ENCODE measurements at regions not wholly inside any gene's neighbourhood (a gene's known extent, or its start where the extent isn't known, plus 50 kb on each side); places are given as distances from the start of the nearest gene placed in this dataset.

DNA sequence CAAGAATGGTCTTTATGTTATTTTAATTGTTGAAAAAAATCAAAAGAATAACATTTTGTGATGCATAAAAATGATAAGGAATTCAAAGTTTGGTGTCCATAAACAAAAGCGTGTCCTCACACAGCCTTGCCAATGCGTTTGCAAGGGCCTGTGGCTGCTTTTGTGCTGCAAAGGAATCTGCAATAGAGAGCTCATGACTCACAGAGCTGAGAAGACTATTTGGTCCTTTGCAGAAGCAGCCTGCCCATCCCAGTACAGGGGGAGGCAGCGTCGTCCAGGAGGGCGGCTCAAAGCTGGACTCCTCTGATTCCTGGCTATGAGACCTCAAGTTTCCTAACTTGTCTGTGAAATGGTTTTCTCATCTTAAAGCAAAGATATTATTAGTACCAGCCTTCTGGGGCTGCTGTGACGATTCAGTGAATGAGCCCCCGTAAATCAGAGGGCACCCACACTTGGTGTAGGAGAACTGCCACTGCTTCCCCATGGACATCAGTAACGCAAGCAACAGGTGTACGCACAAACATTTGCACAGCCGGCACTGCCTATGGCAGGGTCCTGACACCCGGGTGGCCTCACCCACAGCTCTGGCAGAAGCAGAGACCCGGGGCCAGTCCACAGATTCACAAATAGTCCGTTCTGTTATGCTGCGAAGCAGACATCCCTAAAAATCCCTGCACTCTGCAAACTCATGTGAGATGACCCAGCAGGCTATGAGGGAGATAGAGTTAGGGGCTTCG, 70.6 kb upstream of the ASAP2 start:
- DNase-seq = no peak

GRCh38 chr2:9127316-9127715, 79.3 kb upstream of the ASAP2 start:
- DNase-seq = no peak

- DNase-seq = no peak
Observed at GRCh38 chr2:9126540-9126939, 80.1 kb upstream of the ASAP2 start.

DNA sequence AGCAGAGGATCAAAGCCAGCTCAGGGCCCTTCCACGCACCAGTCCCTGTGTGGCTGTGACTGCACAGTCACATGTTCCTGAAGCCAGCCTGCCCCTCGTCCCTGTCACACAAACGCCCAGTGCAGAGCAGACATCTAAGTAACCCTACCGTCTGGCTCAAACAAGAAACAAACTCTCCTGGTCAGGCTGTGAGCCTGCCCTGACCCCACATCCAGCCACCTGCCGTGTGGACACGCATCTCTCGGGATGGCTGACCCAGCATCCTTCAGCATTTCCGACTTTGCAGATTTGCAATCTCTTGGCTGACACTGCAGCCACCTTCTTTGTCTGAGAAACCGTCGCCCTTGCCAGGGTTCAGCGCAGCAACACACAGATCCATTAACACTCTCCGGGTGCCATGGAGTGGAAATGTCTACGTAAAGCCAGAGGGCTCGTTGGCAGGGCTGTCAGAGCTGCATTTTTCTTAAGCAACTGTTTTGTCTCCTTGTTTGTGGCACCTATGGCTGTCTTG, 82.3 kb upstream of the ASAP2 start:
- no peak for DNase-seq

GRCh38 chr2:9123069-9123468, 83.5 kb upstream of the ASAP2 start:
- DNase-seq = no peak

DNA sequence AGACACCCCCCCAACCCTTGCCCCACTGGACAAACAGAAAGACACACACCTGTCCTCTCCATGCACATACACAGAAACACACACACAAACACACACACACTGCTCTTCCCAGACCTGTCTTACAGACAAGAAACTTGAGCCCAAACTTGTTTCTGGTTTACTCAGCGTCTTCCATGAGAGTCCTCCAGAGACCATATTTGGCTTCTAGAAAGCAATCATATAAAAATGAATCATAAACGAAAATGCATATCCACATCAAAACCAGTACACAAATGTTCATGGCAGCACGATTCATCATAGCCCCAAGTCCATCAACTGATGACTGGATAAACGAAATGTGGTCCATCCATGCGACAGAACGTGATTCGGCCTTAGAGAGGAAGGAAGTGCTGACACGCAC, 84.2 kb upstream of the ASAP2 start:
- DNase-seq = no peak

GRCh38 chr2:9118383-9118960, 88.1 kb upstream of the ASAP2 start:
- DNase-seq = no peak

- no peak for DNase-seq
Observed at GRCh38 chr2:9115229-9115628, 91.4 kb upstream of the ASAP2 start.

- no peak for DNase-seq
Observed at GRCh38 chr2:9114458-9114857, 92.2 kb upstream of the ASAP2 start.

- no peak for DNase-seq
Observed at GRCh38 chr2:9113916-9114315, 92.7 kb upstream of the ASAP2 start.

DNA sequence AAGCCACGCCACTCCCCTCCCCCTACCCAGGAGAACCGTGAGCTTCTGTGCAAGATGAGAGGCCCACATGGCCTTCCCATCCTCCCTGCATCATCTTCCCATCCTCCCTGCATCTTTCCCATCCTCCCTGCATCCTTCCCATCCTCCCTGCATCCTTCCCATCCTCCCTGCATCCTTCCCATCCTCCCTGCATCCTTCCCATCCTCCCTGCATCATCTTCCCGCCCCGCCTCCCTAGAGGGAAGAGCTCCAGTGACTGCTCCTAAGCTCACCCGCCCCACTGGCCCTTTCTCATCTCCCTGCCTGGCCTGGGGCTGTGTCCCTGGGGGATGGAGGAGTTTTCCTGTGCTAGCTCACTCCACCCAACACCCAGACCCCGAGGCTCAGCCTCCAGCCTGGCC, 93.3 kb upstream of the ASAP2 start:
- DNase-seq = no peak

- no peak for DNase-seq
Observed at GRCh38 chr2:9112079-9112721, 94.4 kb upstream of the ASAP2 start.

DNA sequence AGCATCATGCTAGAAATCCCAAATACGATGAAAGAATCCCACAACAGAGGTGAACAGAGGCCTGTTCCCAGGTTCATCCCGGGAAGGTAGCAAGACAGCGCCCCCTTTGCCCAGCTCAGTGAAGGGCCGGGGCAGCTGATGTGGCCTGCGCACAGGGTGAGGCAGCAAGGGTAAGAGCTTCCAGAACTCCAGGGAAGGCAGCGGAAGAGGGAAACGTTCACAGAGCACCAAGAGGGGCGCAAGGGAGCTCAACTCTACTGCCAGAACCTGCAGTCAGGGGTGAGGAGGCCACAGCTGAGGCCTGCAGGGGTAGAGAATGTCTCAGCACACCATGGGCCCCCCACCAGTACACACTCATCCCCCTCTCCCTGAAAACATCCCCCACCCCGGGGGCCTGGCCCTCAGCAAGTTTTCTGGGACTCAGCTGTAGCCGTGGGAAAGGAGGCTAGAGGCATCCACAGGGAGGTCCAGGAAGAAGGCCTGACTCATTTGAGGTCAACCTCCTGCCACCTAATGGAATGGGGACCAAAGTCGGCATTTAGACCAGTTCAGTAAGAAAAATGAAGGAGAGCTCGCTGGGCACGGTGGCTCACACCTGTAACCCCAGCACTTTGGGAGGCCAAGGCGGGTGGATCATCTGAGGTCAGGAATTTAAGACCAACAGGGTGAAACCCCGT, 95.6 kb upstream of the ASAP2 start:
- no peak for DNase-seq

- no peak for DNase-seq
Observed at GRCh38 chr2:9110346-9110884, 96.2 kb upstream of the ASAP2 start.

DNA sequence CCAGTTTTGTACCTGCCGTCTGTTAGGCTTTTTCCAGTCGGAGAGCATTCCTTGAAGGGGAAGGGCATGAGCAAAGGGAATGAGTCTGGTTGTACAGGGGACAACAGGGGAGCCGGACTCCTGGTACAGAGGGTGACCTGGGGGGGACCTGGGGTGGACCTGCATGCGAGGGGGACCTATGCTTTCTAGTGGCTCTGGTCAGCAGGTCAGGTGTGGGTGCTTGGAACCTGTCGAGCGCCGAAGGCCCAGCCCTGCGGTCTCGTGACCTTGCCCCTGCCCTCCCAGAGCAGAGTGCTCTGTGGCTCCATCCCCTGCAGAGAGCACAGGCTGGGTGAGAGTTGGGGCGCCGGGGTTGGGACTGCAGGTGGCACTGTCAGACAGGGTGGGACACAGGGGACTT, 96.7 kb upstream of the ASAP2 start:
- no peak for DNase-seq

DNA sequence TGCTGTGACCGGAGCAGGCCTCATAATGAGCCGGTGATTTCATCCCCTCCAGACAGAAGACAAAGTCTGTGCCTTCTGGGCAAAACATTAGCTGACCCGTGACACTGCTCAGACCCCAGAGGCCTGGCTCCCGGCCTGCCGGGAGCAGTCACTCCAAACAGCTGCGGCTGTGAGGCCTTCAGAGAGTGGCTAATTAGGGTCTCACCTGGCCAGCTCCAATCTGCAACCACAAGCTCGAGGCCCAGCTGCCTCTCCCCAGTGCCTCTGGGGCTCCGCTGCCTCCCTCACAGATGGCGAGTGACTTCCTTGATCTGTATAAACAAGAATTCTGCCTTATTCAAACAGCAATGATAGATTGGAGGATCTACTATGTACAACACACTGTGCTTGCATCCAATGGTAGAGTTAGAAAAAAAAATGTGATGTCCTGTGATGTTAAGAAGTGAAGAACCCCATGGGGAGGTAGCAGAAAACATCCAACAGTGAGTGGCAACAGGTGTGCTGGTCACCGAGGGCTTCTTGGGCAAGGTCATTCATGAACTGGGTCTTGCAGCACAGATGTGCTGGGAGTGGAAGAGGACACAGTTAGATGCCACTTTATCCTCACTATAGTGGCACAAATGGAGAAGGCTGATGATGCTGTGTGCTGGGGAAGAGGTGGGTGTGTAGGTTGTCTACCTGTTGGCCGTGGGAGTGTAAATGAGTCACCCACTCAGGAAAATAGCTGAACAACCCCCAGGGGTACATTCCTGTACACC, 98.2 kb upstream of the ASAP2 start:
- no peak for DNase-seq

DNA sequence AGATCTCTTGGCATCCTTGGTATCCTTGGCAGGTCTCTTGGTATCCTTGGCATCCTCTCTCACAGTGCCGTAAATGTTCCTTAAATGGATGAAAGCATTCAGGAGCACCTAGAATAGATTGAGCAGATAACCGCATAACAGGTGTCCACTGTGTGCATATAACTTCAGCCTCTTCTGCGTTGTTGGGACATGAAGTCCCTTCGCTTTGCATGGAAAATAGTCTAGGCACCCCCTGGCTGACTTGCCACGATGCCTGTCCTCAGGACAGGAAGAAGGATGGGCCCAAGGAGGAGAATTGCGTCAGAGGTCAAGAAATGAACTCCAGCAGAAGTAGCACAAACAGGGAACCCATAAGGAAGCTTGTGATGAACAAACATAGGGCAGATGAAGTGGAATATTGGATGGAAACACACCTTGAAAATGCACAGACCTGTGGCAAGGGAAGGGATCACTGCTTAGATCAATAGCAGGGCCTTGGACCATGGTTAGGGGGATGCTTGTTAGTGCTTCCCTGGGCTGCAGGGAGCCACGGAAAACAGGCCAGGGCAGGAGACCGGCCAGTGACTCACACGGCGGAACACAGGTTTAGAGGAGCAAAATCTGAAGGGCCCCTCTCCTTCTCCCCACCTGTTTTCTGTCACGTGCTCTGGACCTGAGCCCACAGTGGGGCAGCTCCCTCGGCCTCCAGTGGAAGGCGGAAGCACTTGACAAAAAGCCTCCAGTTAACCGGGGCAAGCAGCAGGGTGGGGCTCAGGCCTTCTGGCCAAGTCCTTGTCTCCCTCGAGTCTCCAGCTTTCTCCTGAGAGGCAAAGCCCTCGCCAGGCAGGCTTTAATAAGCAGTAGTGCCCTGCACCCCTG, 99.2 kb upstream of the ASAP2 start:
- DNase-seq = no peak

- no peak for DNase-seq
Observed at GRCh38 chr2:9106338-9107167, 100.1 kb upstream of the ASAP2 start.

DNA sequence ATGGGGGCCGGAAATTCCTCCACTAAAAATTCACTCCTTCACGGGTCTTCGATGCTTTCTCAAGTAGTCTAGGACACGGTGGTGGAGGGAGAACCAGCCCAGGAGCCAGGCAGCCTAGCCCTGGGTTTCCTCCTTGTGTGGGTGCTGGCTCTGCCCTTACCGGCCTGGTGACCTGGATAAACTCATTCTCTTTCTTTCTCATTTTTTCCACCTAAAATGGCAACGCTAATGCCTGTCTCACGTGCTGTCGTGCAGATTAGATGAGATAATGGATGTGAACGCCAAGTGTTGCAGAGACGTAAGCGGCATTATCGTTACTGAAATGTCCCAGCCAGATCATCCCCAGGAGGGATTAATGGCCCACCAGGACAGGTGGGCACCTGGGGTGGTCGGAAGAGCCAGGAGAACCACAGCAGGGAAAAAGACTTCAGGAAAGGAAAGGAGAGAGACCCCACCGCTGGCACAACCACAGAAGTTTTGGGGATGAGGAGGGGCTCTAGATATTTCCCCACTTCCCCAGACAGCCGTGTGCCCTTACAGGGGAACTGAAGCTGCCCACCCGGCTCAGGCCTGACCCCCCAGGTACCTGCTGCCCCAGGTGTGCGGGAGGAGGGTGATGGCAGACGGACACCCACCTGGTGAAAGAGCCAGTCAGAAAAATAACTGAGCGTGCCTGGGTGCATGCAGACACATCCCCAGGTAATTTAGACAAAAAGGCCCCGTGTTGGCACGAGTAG, 100.8 kb upstream of the ASAP2 start:
- DNase-seq = no peak
